Prostate gland (tissue), 2 donors: ENCODE measurements at regions not wholly inside any gene's neighbourhood (a gene's known extent, or its start where the extent isn't known, plus 50 kb on each side); places are given as distances from the start of the nearest gene placed in this dataset.

ENCODE experiments used
- DNase-seq: peaks from one replicate; pipeline ENCODE4 v3.0.0-alpha.2; 2019; ENCODE audit warnings: low spot score
- H3K27ac ChIP-seq, 2 donors: fragments of 200-600 bp; sonication (generic); 2 replicates each; pipeline ENCODE4 v1.5.1; 2017 to 2019
- H3K27me3 ChIP-seq: fragments of 200-600 bp; sonication (generic); replicated peaks from 2 replicates; pipeline ENCODE4 v1.5.1; 2019; ENCODE audit not compliant: insufficient read depth
- H3K36me3 ChIP-seq, 2 donors: fragments of 200-600 bp; sonication (generic); 1 replicate in 1 of 2; 2 replicates in 1 of 2; pipeline versions ENCODE4 v1.5.1 to v1.8.1; 2017 to 2019
- H3K4me1 ChIP-seq: fragments of 200-600 bp; sonication (generic); replicated peaks from 2 replicates; pipeline ENCODE4 v1.5.1; 2019
- H3K4me3 ChIP-seq, 2 donors: fragments of 200-600 bp; sonication (generic); 2 replicates each; pipeline ENCODE4 v1.5.1; 2017 to 2019
- H3K9me3 ChIP-seq: fragments of 200-600 bp; sonication (generic); 2 replicates; pipeline ENCODE4 v1.5.1; 2017
- POLR2A ChIP-seq: fragments of 450-650 bp; IDR thresholded peaks from one replicate; pipeline ENCODE4 v1.6.1; 2016; ENCODE audit warnings: antibody characterized with exemption, mild to moderate bottlenecking
- POLR2AphosphoS5 ChIP-seq: sonication (generic); formaldehyde crosslinking; IDR thresholded peaks from one replicate; pipeline ENCODE4 v1.6.1; 2017; ENCODE audit warnings: antibody characterized with exemption
- WGBS: methylation state at CpG from one replicate; pipeline ENCODE4 v1.1.5; 2018; 5-methylcytosine and 5-hydroxymethylcytosine counted together
- intact Hi-C: fragments of 100-400 bp; cut with DNase I; formaldehyde crosslinking; loops from one replicate; pipeline ENCODE4 v1.14.2; 2022
- TF ChIP-seq, protein P1 (sequence below), 4 experiments: fragments of 200-600 bp in 2 of 4; fragments of 450-650 bp in 2 of 4; sonication (generic) in 2 of 4; IDR thresholded peaks; 1 replicate in 3 of 4; 2 replicates in 1 of 4; pipeline ENCODE4 v1.5.1; 2016 to 2019; ENCODE audit warnings: antibody characterized with exemption in 4 of 4, mild to moderate bottlenecking in 2 of 4, moderate library complexity in 2 of 4

DNA sequence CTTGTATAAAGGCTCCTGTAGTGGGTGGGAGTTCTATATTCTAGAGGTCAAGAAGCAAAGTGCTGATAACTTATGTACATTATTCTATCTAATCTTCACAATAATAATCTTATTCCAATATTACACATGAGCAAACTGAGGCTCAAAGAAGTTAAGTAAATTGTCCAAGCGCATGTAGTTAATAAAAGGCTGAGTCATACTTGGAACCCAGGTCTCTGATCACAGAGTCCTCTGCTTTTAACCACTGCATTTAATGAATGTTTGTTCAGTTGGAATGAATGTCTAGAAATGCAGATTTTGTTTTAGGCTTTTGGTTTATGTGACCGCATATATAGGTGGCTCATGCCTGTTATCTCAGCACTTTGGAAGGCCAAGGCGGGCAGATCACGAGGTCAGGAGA lies 88.4 kb upstream of the PAQR3 start:
- DNase-seq, result no peak
- intact Hi-C loops, result no loop called here
- Histone ChIP-seq H3K36me3 (no peaks in the 10 kb centered on the region), H3K4me3 (no peak overlapping the region), H3K27me3 (no peaks in the 10 kb centered on the region), H3K4me1 (no peaks in the 10 kb centered on the region), H3K27ac (no peak overlapping the region), H3K9me3 (no peaks in the 10 kb centered on the region)
- WGBS, result 89% methylated on average over 4 of the region's 4 CpGs
- TF ChIP-seq POLR2A (no peak), POLR2AphosphoS5 (no peak)
- TF ChIP-seq, protein P1, sequence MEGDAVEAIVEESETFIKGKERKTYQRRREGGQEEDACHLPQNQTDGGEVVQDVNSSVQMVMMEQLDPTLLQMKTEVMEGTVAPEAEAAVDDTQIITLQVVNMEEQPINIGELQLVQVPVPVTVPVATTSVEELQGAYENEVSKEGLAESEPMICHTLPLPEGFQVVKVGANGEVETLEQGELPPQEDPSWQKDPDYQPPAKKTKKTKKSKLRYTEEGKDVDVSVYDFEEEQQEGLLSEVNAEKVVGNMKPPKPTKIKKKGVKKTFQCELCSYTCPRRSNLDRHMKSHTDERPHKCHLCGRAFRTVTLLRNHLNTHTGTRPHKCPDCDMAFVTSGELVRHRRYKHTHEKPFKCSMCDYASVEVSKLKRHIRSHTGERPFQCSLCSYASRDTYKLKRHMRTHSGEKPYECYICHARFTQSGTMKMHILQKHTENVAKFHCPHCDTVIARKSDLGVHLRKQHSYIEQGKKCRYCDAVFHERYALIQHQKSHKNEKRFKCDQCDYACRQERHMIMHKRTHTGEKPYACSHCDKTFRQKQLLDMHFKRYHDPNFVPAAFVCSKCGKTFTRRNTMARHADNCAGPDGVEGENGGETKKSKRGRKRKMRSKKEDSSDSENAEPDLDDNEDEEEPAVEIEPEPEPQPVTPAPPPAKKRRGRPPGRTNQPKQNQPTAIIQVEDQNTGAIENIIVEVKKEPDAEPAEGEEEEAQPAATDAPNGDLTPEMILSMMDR (IDR thresholded peaks at IDR 0.05), result no peak

DNA sequence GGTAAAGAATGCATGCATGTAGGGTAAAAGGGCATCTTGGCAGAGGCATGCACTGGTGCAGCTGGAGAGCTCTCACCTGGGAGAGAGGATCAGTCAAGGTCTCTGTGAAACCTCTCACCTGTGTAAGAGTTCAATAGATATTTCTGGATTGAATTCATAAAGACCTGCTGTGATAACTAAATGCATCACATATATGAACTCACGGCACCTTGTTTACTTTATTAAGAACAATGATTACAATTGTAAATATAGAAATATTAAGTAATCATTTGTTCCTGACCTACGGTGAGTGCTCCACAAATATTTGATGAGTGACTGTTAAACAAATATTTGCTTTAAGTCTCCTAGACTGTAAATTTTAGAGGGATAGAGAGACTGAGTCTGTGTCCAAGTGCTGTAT lies 85.9 kb upstream of the PAQR3 start:
- Histone ChIP-seq H3K4me1 (no peaks in the 10 kb centered on the region), H3K27me3 (no peaks in the 10 kb centered on the region), H3K4me3 (no peak overlapping the region), H3K27ac (no peak overlapping the region), H3K36me3 (no peaks in the 10 kb centered on the region), H3K9me3 (no peaks in the 10 kb centered on the region)
- 22% methylated on average over 2 of the region's 2 CpGs for WGBS
- no peak for DNase-seq
- intact Hi-C loops, result no loop called here
- TF ChIP-seq POLR2AphosphoS5 (no peak), POLR2A (no peak)
- TF ChIP-seq, protein P1 (IDR thresholded peaks at IDR 0.05), result no peak

DNA sequence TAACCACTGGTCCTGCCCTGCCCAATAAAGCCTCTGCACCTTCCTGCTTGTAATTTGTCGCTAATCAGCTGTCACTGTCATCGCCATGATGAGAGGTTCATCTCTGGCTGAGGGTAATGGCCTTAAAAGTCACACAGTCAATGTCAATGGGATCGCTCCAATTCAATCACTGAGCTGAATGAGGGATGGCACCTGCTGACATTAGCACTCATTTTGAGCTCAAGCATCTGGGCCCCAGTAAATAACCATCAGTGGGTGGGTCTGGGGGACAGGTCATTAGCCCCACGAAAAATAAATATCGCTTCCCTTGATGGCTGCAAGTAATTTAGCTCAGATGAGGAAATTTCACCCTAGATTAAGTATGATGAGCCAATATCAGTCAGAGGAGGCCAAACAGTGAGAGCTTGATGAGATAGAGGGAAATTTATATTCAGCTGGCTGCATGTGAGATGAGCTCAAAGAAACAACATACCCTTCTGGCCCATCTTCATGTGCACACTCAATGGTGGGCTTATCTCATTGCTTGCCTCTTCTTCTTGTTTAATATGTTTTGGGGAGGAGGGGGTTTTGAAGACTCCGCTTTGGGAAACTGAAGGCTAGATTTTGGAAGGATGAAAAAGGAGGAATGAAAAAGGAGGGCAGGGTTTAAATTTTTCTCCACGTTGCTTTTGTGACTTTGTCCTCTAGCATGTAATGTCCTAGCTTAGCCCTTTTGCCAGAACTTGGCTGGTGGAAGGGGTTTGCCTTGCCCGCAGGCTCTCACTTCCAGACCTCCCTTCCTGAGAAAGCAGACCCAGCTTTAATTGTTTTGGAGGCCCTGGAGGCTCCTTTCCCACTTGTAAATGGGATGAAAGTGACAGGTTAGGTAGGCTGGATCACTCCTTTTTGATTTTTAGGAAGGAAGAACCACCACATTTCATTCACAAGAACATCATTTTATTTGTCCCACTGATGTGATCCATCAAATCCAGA lies 84.8 kb upstream of the PAQR3 start:
- H3K4me3 ChIP-seq, result no peak overlapping the region
- 87% methylated on average over 8 of the region's 8 CpGs for WGBS
- TF ChIP-seq POLR2AphosphoS5 (no peak), POLR2A (no peak)
- TF ChIP-seq, protein P1 (IDR thresholded peaks at IDR 0.05), result no peak
- no peaks in the 10 kb centered on the region for H3K36me3 ChIP-seq
- no peaks in the 10 kb centered on the region for H3K4me1 ChIP-seq
- DNase-seq, result no peak
- H3K27me3 ChIP-seq, result no peaks in the 10 kb centered on the region
- no peaks in the 10 kb centered on the region for H3K9me3 ChIP-seq
- no peak overlapping the region for H3K27ac ChIP-seq
- intact Hi-C loops, result no loop called here

DNA sequence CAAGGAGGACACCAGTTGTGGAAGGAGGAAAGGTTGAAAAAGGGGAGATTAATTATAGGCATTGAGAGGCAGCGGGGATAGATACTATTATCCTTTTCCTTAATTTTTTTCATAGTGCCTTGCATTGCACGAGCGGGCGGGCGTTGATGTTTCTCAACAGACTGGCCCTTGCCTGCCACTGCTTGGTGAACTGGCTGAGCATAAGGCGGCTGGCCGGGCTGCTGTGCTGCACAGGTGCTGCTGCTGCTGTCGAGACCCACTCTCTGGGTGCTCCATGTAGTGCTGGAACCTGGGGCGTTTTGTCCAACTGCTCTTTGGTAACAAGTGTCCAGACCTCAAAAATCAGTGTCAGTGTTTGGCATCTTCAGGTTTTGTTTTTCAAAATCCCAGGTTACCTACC lies 83.3 kb upstream of the PAQR3 start:
- WGBS, result 83% methylated on average over 9 of the region's 9 CpGs
- H3K4me3 ChIP-seq, result no peak overlapping the region
- no peaks in the 10 kb centered on the region for H3K27me3 ChIP-seq
- H3K36me3 ChIP-seq, result no peaks in the 10 kb centered on the region
- no peaks in the 10 kb centered on the region for H3K4me1 ChIP-seq
- DNase-seq, result no peak
- intact Hi-C loops, result no loop called here
- no peaks in the 10 kb centered on the region for H3K9me3 ChIP-seq
- no peak for TF ChIP-seq POLR2AphosphoS5
- TF ChIP-seq, protein P1 (IDR thresholded peaks at IDR 0.05), result no peak
- TF ChIP-seq POLR2A, result no peak
- no peak overlapping the region for H3K27ac ChIP-seq

DNA sequence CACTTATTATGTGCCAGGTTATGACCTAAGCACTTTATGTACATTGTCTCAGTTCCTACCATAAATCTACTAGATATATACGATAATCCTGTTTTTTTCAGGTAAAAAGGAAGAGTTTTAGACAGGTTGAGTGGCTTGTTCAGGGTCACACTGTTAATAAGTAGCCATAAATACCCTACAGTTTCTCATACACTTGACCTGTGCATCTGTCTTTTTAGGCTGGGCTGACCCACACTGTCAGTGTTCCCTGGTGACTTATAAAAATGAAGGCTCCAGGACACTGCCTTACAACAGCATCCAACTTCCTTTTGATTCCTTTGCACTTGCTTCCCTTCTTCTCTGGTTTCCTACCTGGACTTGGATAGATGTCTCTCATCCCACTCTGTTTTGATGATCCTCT lies 78.2 kb upstream of the PAQR3 start:
- H3K4me1 ChIP-seq, result no peaks in the 10 kb centered on the region
- intact Hi-C loops, result no loop called here
- H3K4me3 ChIP-seq, result no peak overlapping the region
- 78% methylated on average over 1 of the region's 1 CpG for WGBS
- TF ChIP-seq POLR2AphosphoS5 (no peak), POLR2A (no peak)
- TF ChIP-seq, protein P1 (IDR thresholded peaks at IDR 0.05), result no peak
- no peaks in the 10 kb centered on the region for H3K9me3 ChIP-seq
- DNase-seq, result no peak
- H3K27ac ChIP-seq, result no peak overlapping the region
- no peaks in the 10 kb centered on the region for H3K27me3 ChIP-seq
- H3K36me3 ChIP-seq, result no peaks in the 10 kb centered on the region
